Progenitor cell of endocrine pancreas (in vitro differentiated cells): ENCODE measurements at regions not wholly inside any gene's neighbourhood (a gene's known extent, or its start where the extent isn't known, plus 50 kb on each side); places are given as distances from the start of the nearest gene placed in this dataset.

Source experiments
- DNase-seq: peaks from one replicate; pipeline ENCODE4 v3.0.0; 2021; ENCODE audit warnings: low spot score; ENCODE audit not compliant: unreplicated experiment
- H3K27ac Mint-ChIP-seq: 2 replicates; pipeline ENCODE4 v1.8.0; 2021; ENCODE audit warnings: mild to moderate bottlenecking, moderate library complexity, mixed read lengths
- H3K27me3 Mint-ChIP-seq: 2 replicates; pipeline ENCODE4 v1.8.0; 2021; ENCODE audit warnings: mixed read lengths
- H3K36me3 Mint-ChIP-seq: 2 replicates; pipeline ENCODE4 v1.8.0; 2022; ENCODE audit warnings: mixed read lengths; ENCODE audit not compliant: insufficient read depth
- H3K4me1 Mint-ChIP-seq: 2 replicates; pipeline ENCODE4 v1.8.0; 2021; ENCODE audit warnings: low read depth, mixed read lengths
- H3K4me3 Mint-ChIP-seq: 2 replicates; pipeline ENCODE4 v1.8.0; 2021; ENCODE audit warnings: low read depth, mild to moderate bottlenecking, moderate library complexity, mixed read lengths
- H3K9me3 Mint-ChIP-seq: 2 replicates; pipeline ENCODE4 v1.8.0; 2021; ENCODE audit warnings: low read depth, mixed read lengths
- TF ChIP-seq, protein P1 (sequence below): fragments of 200-600 bp; sonication (generic); IDR thresholded peaks from one replicate; pipeline ENCODE4 v1.5.0; 2021; ENCODE audit warnings: antibody characterized with exemption, mild to moderate bottlenecking; ENCODE audit not compliant: unreplicated experiment

DNA sequence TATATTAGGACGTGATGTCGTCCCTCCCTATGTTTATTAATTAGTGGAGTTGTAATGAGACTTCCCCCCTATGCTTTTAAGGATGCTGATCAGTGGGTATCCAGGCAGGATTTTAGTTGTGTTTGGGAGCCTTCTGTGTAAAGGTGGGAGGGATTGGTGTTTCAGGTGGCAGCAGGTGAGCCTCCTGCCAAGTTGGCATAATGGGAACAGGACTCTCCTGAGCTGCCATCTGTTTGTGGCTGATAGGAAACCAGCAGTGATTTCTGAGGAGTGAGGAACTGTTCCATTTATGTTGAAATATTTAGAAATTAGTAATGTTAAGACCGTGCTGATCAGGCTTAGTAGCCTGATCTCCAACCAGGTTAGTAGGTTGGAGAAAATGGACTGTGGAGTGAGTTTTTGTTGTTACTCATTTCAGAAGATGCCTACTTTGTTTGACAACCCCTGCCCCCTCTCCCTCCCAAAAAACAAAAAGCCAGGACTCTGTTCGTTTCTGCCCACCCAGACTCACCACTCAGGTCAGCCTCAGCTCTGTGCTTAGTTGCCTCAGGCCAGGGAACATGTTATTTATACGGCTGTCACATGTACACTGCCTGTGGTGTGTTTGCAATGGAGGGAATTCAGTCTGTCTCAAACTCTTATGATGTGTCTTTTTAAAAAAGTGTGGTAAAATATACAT lies 55.4 kb upstream of the TULP4 start:
- Mint-ChIP-seq H3K27me3 (no peaks in the 10 kb centered on the region), H3K9me3 (no peaks in the 10 kb centered on the region), H3K27ac (no peak overlapping the region), H3K4me3 (no peak overlapping the region), H3K36me3 (peaks cover 10% of the 10 kb centered on the region), H3K4me1 (peaks cover 3% of the 10 kb centered on the region)
- DNase-seq, result no peak
- TF ChIP-seq, protein P1, sequence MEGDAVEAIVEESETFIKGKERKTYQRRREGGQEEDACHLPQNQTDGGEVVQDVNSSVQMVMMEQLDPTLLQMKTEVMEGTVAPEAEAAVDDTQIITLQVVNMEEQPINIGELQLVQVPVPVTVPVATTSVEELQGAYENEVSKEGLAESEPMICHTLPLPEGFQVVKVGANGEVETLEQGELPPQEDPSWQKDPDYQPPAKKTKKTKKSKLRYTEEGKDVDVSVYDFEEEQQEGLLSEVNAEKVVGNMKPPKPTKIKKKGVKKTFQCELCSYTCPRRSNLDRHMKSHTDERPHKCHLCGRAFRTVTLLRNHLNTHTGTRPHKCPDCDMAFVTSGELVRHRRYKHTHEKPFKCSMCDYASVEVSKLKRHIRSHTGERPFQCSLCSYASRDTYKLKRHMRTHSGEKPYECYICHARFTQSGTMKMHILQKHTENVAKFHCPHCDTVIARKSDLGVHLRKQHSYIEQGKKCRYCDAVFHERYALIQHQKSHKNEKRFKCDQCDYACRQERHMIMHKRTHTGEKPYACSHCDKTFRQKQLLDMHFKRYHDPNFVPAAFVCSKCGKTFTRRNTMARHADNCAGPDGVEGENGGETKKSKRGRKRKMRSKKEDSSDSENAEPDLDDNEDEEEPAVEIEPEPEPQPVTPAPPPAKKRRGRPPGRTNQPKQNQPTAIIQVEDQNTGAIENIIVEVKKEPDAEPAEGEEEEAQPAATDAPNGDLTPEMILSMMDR, result no peak

DNA sequence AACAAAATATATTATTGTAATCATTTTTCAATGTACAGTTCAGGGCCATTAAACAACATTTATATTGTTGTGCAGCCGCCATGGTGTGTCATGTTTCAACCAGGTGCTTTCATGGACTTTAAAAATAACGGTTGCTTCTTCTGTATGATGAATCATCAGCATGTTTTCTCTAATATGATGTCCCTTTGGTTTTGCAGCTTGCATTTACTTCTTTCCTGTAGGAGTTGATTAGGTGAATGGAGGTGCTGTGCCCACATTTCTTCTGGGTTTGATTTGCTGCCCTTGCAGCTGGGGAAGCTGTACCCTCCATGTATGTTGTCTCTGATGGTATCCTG lies 54.9 kb upstream of the TULP4 start:
- peaks cover 3% of the 10 kb centered on the region for H3K4me1 Mint-ChIP-seq

DNA sequence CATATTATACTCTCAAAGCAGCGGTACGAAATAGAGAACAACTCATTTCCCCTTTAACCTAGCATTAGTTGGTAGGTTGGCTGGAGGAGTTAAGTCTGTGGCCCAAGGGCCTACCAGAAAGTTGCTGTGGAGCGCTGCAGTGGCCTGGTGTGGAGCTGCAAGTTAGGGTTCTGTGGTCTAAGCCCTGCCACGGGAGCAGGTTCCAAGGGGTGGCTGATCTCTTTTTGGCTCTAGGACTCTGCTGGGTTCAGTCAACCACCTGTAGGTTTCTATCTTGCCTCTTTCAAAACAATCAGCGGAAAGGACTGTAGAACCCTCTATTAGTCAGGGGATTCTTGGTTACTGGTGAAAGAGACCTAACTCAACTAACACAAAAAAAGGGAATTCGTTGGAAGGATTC lies 54.5 kb upstream of the TULP4 start:
- H3K27ac Mint-ChIP-seq, result no peak overlapping the region
- H3K9me3 Mint-ChIP-seq, result no peaks in the 10 kb centered on the region
- TF ChIP-seq, protein P1, result no peak
- H3K27me3 Mint-ChIP-seq, result no peaks in the 10 kb centered on the region
- H3K36me3 Mint-ChIP-seq, result peaks cover 7% of the 10 kb centered on the region
- H3K4me1 Mint-ChIP-seq, result peaks cover 3% of the 10 kb centered on the region
- no peak overlapping the region for H3K4me3 Mint-ChIP-seq
- no peak for DNase-seq

More for the DNA sequence above, 54.9 kb upstream of the TULP4 start:
- Mint-ChIP-seq H3K4me3 (no peak overlapping the region), H3K36me3 (peaks cover 10% of the 10 kb centered on the region), H3K27me3 (no peaks in the 10 kb centered on the region), H3K27ac (no peak overlapping the region), H3K9me3 (no peaks in the 10 kb centered on the region)
- DNase-seq, result no peak
- TF ChIP-seq, protein P1, result no peak

DNA sequence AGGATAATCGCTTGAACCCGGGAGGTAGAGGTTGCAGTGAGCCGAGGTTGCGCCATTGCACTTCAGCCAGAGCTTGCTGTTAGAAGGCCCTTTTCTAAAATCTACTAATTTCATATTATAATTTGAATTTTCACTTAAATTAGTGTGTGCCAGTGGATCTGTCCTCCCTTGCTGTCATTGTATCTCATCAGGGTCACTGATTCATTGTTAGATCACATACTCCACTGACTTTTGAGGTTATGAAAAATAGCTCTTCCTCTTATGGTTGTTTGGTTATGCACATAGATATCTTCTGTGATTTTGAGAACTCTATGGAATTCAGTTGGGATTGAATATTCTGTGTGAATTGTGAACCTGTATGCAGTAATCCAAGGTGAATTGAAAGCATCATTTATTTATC lies 53.1 kb upstream of the TULP4 start:
- Mint-ChIP-seq H3K4me1 (peaks cover 2% of the 10 kb centered on the region), H3K4me3 (no peak overlapping the region), H3K36me3 (peaks cover 9% of the 10 kb centered on the region), H3K27ac (no peak overlapping the region), H3K9me3 (no peaks in the 10 kb centered on the region), H3K27me3 (no peaks in the 10 kb centered on the region)
- DNase-seq, result no peak
- TF ChIP-seq, protein P1, result no peak

DNA sequence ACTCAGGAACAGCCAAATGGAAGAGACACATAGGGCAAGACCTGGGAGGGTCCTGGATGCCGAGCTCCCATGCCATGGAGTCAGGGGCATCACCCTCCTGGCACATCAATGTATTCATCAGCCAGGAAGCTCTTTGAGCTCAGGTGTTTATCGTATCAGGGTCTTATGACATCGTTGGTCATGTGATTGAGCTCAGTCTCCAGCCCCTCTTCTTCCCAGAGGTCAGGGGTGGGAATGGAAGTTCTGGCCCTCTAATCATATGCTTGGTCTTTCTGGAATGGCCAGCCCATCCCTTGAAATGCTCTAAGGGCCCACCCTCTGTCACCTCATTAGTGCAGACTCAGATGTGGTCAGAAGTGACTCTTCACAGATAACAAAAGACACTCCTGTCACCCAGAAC lies 52.4 kb upstream of the TULP4 start:
- H3K27me3 Mint-ChIP-seq, result no peaks in the 10 kb centered on the region
- peaks cover 2% of the 10 kb centered on the region for H3K4me1 Mint-ChIP-seq
- no peak for DNase-seq
- H3K9me3 Mint-ChIP-seq, result no peaks in the 10 kb centered on the region
- TF ChIP-seq, protein P1, result no peak
- peaks cover 9% of the 10 kb centered on the region for H3K36me3 Mint-ChIP-seq
- no peak overlapping the region for H3K4me3 Mint-ChIP-seq
- H3K27ac Mint-ChIP-seq, result no peak overlapping the region
